Tibial nerve (tissue), 4 donors: ENCODE measurements at regions not wholly inside any gene's neighbourhood (a gene's known extent, or its start where the extent isn't known, plus 50 kb on each side); places are given as distances from the start of the nearest gene placed in this dataset.

ENCODE experiments used
- DNase-seq, 2 donors: peaks; one replicate each; pipeline ENCODE4 v3.0.0-alpha.2; 2019; ENCODE audit warnings: low spot score in 2 of 2
- H3K27ac ChIP-seq, 4 donors: fragments of 200-600 bp; sonication (generic) in 3 of 4; one replicate each; pipeline ENCODE4 v1.5.1; 2017 to 2019; ENCODE audit warnings: mild to moderate bottlenecking in 1 of 4
- H3K27me3 ChIP-seq, 2 donors: fragments of 200-600 bp; sonication (generic) in 1 of 2; one replicate each; pipeline versions ENCODE4 v1.5.1 to v1.6.0; 2017 to 2019
- H3K36me3 ChIP-seq, 3 donors: fragments of 200-600 bp; sonication (generic); one replicate each; pipeline ENCODE4 v1.5.1; 2018 to 2019
- H3K4me1 ChIP-seq, 4 donors: fragments of 200-600 bp; sonication (generic) in 3 of 4; one replicate each; pipeline ENCODE4 v1.5.1; 2017 to 2019
- H3K4me3 ChIP-seq, 4 donors: fragments of 200-600 bp; sonication (generic) in 3 of 4; one replicate each; pipeline ENCODE4 v1.5.1; 2017 to 2019; ENCODE audit warnings: mild to moderate bottlenecking in 1 of 4, moderate library complexity in 1 of 4
- H3K9me3 ChIP-seq, 4 donors: fragments of 200-600 bp; sonication (generic) in 3 of 4; one replicate each; pipeline ENCODE4 v1.5.1; 2017 to 2019
- CTCF ChIP-seq, 5 experiments: fragments of 200-600 bp in 3 of 5; fragments of 450-650 bp in 2 of 5; sonication (generic) in 3 of 5; IDR thresholded peaks; one replicate each; pipeline ENCODE4 v1.5.1; 2016 to 2019; ENCODE audit warnings: antibody characterized with exemption in 5 of 5, mild to moderate bottlenecking in 3 of 5, moderate library complexity in 2 of 5
- EP300 ChIP-seq, 2 donors: sonication (generic); formaldehyde crosslinking; IDR thresholded peaks; one replicate each; pipeline ENCODE4 v1.6.1; 2017; ENCODE audit warnings: antibody characterized with exemption in 2 of 2, mild to moderate bottlenecking in 1 of 2
- POLR2A ChIP-seq, 2 donors: fragments of 450-650 bp; IDR thresholded peaks; one replicate each; pipeline ENCODE4 v1.6.1; 2017; ENCODE audit warnings: antibody characterized with exemption in 2 of 2, mild to moderate bottlenecking in 2 of 2, moderate library complexity in 2 of 2
- WGBS, 2 donors: methylation state at CpG; one replicate each; pipeline ENCODE4 v1.1.5; 2018; 5-methylcytosine and 5-hydroxymethylcytosine counted together

DNA sequence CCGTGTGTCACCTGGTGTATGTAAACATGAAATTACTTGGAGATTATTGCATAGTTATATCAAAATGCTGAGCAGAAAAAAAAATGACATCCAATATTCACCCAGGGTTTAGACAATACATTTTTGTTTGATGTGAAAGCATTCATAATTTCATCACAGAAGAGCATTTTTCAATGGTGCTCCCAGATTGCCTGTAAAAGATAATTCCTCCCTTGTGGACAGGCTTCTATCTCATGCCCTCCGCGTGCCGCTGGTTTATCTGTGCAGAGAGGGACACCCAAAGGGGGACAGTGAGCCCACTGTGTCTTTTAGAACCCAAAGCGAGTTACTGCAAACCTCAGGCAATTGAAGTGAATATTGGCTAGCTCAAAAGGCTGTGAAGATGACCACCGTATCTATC, 126.2 kb upstream of the KLF6 start:
- no peaks in the 10 kb centered on the region for H3K36me3 ChIP-seq
- H3K4me1 ChIP-seq: peaks cover 0 to 13% (median 0%) of the 10 kb centered on the region in 4 donors
- no peaks in the 10 kb centered on the region for H3K9me3 ChIP-seq
- WGBS, 2 donors: 45 to 54% methylated on average over 6 of the region's 6 CpGs
- no peak overlapping the region for H3K27ac ChIP-seq
- no peaks in the 10 kb centered on the region for H3K27me3 ChIP-seq
- no peak overlapping the region for H3K4me3 ChIP-seq
- no peak for DNase-seq
- no peak for TF ChIP-seq CTCF (IDR thresholded peaks at IDR 0.05)
- no peak for TF ChIP-seq POLR2A (IDR thresholded peaks at IDR 0.05)
- no peak for TF ChIP-seq EP300 (IDR thresholded peaks at IDR 0.05)

GRCh38 chr10:3909339-3909738, 124.3 kb upstream of the KLF6 start:
- WGBS, 2 donors: 94 to 95% methylated on average over 14 of the region's 14 CpGs
- no peaks in the 10 kb centered on the region for H3K9me3 ChIP-seq
- H3K36me3 ChIP-seq: no peaks in the 10 kb centered on the region
- no peaks in the 10 kb centered on the region for H3K27me3 ChIP-seq
- no peak overlapping the region for H3K27ac ChIP-seq
- no peak for TF ChIP-seq POLR2A (IDR thresholded peaks at IDR 0.05)
- no peak for TF ChIP-seq EP300 (IDR thresholded peaks at IDR 0.05)
- no peak for TF ChIP-seq CTCF (IDR thresholded peaks at IDR 0.05)
- H3K4me3 ChIP-seq: no peak overlapping the region
- H3K4me1 ChIP-seq: peaks cover 0 to 13% (median 0%) of the 10 kb centered on the region in 4 donors
- no peak for DNase-seq

DNA sequence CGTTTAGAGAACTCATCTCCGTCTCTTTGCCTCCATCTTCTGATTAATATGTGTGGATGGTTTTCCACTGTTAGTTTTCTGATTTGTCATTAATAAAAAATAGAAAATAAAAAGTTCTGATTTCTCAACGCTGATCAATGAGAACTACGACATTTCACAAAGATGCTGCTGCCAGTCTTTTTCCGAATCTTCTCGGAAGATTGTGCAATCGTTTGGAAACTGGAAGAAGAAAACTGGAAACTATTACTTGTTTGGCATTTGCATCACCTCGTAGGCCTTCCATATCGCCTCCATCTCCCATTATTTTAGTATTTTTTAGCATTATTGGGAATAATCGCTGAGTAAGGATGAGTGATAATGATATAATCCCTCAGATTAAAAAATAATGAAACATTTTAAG, 123.2 kb upstream of the KLF6 start:
- H3K4me3 ChIP-seq: no peak overlapping the region
- peaks cover 0 to 13% (median 0%) of the 10 kb centered on the region in 4 donors for H3K4me1 ChIP-seq
- WGBS, 2 donors: 87 to 91% methylated on average over 10 of the region's 10 CpGs
- no peaks in the 10 kb centered on the region for H3K9me3 ChIP-seq
- TF ChIP-seq EP300 (IDR thresholded peaks at IDR 0.05): peak in 1 of 2 donors; percentile 66
- TF ChIP-seq POLR2A (IDR thresholded peaks at IDR 0.05): no peak
- peak overlapping the region in 1 of 4 donors; percentile 59 for H3K27ac ChIP-seq
- H3K27me3 ChIP-seq: no peaks in the 10 kb centered on the region
- no peaks in the 10 kb centered on the region for H3K36me3 ChIP-seq
- DNase-seq: no peak

DNA sequence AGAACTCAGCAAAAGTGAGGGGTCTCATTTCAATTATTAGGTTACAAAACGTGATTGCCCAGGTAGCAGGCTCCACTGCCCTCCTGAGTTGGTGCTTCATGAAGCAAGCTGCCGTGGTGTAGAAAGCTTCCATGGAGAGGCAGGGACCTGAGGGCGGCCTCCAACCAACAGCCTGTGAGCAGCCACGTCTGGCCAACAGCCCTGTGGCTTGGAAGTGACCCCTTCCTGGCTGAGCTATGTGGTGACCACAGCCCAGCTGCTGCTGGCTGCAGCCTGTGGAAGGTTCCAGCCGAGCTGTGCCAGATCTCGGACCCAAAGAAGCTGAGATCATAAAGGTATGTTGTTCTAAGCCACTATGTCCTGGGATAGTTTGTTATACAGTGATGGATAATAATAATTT, 122.5 kb upstream of the KLF6 start:
- DNase-seq: peak in 1 of 2 donors; percentile 38
- peak overlapping the region in 3 of 4 donors; percentile 44 to 59 (median 50) for H3K27ac ChIP-seq
- H3K4me3 ChIP-seq: no peak overlapping the region
- H3K27me3 ChIP-seq: no peaks in the 10 kb centered on the region
- WGBS, 2 donors: 69 to 70% methylated on average over 5 of the region's 6 CpGs
- no peaks in the 10 kb centered on the region for H3K9me3 ChIP-seq
- H3K36me3 ChIP-seq: no peaks in the 10 kb centered on the region
- H3K4me1 ChIP-seq: peaks cover 0 to 16% (median 2%) of the 10 kb centered on the region in 4 donors
- no peak for TF ChIP-seq POLR2A (IDR thresholded peaks at IDR 0.05)
- TF ChIP-seq CTCF (IDR thresholded peaks at IDR 0.05): no peak
- TF ChIP-seq EP300 (IDR thresholded peaks at IDR 0.05): no peak

DNA sequence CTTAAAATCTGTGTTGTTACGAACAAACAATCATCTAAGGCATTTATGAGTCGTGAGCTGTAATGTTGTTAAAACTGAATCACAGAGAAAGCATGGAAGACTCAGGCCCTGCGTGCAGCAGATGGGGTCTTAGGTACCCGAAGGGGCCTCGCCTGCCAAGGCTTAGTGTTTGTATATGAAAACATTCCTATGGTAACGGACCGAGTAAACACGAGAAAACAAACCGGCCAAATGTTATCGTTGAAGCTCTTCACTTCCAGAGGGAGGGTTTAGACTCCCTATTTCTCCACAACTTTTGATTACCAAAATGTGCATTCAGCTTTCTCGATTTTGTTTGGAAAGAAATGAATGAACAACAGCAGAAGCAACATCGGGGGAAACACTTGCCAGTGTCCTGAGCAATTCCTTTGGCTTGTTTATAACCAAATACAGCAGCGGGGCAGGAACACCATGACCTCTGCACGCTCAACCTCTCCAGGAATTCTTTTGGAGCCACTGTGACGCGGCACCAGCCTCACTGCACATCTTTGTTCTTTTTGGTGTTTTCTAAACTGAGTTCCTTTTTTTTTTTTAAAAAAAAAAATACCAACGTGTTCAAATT, 121.6 kb upstream of the KLF6 start:
- peak in 1 of 2 donors; percentile 48 for DNase-seq

More for the DNA sequence above, 121.6 kb upstream of the KLF6 start:
- no peaks in the 10 kb centered on the region for H3K36me3 ChIP-seq
- H3K4me1 ChIP-seq: peaks cover 0 to 14% (median 3%) of the 10 kb centered on the region in 4 donors
- no peak for TF ChIP-seq POLR2A (IDR thresholded peaks at IDR 0.05)
- TF ChIP-seq EP300 (IDR thresholded peaks at IDR 0.05): peak in 1 of 2 donors; percentile 76
- no peak for TF ChIP-seq CTCF (IDR thresholded peaks at IDR 0.05)
- H3K27ac ChIP-seq: peak overlapping the region in 3 of 4 donors; percentile 44 to 59 (median 50)
- H3K4me3 ChIP-seq: no peak overlapping the region
- no peaks in the 10 kb centered on the region for H3K9me3 ChIP-seq
- no peaks in the 10 kb centered on the region for H3K27me3 ChIP-seq
- WGBS, 2 donors: 45 to 50% methylated on average over 17 of the region's 17 CpGs
